IgD-negative memory B cell (primary cell): ENCODE measurements at regions not wholly inside any gene's neighbourhood (a gene's known extent, or its start where the extent isn't known, plus 50 kb on each side); places are given as distances from the start of the nearest gene placed in this dataset.
A peak's percentile ranks its signal among the peaks of the same experiment; 100 is the strongest.

Source experiments
- H3K27ac Mint-ChIP-seq, 3 donors: one replicate each; pipeline ENCODE4 v1.8.0; 2020 to 2022; ENCODE audit warnings: mild to moderate bottlenecking in 3 of 3, mixed read lengths in 3 of 3, moderate library complexity in 1 of 3
- H3K27me3 Mint-ChIP-seq: one replicate; pipeline ENCODE4 v1.8.0; 2021; ENCODE audit warnings: mixed read lengths
- H3K36me3 Mint-ChIP-seq: one replicate; pipeline ENCODE4 v1.8.0; 2020; ENCODE audit warnings: mild to moderate bottlenecking, mixed read lengths
- H3K4me1 Mint-ChIP-seq, 3 donors: one replicate each; pipeline ENCODE4 v1.8.0; 2020 to 2022; ENCODE audit warnings: mixed read lengths in 3 of 3, mild to moderate bottlenecking in 1 of 3
- H3K4me3 Mint-ChIP-seq, 4 donors: one replicate each; pipeline ENCODE4 v1.8.0; 2020 to 2022; ENCODE audit warnings: mild to moderate bottlenecking in 4 of 4, mixed read lengths in 4 of 4, moderate library complexity in 3 of 4
- H3K9me3 Mint-ChIP-seq, 3 donors: one replicate each; pipeline ENCODE4 v1.8.0; 2020 to 2021; ENCODE audit warnings: mixed read lengths in 3 of 3, mild to moderate bottlenecking in 1 of 3

DNA sequence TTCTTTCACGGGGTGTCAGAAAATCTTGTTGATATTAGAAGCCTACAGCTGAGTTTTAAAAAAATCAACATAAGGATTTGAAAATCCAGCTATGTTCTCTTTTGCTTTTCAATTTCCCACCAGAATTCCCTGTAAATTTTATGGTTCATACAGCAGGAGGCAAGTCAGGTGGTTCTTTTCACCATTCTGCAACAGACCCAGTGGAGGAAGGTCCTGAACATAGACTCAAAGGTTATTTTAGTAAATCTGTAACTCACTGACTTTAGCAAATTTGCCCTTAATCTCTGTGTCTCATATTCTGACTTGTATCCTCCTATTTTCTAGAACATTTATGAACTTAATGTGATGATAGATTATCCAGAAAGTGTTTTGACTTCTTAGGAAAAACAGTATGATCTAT lies 235.4 kb upstream of the E2F7 start:
- Mint-ChIP-seq H3K36me3 (no peaks in the 10 kb centered on the region), H3K4me3 (no peak overlapping the region), H3K4me1 (no peaks in the 10 kb centered on the region), H3K9me3 (peaks cover 0 to 4% (median 4%) of the 10 kb centered on the region in 3 donors), H3K27ac (no peak overlapping the region), H3K27me3 (no peaks in the 10 kb centered on the region)

DNA sequence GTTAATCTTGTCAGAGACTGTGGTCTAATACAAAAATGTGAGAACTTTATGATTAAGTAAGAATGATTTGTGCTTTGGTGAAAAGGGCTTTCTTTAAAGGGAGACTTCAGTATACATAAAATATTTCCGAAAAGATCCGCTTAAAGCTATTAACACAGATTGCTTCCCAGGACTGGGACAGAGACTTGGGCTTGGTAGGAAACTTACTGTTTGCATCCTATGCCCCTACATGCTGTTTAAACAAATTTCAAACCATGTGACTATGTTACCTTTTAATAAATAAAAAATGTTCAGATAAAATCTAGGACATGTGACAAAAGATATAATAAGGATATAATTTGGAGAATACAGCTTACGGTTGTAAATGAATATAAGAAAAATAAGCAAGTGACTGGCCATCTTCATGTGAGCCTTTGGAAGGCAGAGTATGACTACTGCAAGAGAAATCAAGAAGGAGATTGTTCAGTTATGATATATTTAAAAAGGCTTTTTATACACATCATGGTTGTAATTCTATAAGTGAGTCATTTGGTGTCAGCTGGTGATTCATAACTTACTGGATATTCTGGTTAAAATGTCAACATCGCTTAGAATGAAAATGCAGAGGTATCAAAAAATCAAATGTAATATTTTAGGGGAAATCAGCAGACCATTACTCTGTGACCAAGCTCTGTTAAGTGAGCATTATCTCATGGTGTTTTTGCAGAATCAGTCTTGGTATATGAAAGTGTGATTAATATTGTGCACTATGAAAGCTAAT lies 234.7 kb upstream of the E2F7 start:
- no peaks in the 10 kb centered on the region for H3K36me3 Mint-ChIP-seq
- no peaks in the 10 kb centered on the region for H3K4me1 Mint-ChIP-seq
- H3K27me3 Mint-ChIP-seq = no peaks in the 10 kb centered on the region
- no peak overlapping the region for H3K4me3 Mint-ChIP-seq
- H3K9me3 Mint-ChIP-seq = peaks cover 0 to 4% (median 4%) of the 10 kb centered on the region in 3 donors
- no peak overlapping the region for H3K27ac Mint-ChIP-seq

DNA sequence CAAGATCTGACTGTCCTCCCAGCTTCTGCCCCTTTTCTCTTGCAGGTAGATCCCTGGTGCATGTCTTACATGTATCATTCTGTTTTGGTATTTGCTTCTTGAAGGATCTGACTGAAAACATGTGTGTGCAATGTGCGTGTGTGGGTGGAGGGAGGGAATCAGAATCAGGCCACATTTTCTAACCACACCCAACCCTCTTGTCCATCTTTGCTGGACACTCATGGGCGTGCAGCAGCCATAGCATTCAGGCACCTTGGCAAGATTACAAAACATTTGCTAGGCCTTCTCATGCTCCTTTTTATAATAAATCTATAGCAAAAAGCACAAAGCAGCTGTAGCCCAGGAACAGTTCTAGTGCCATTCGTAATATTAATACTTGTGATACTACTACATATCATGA lies 233.6 kb upstream of the E2F7 start:
- H3K9me3 Mint-ChIP-seq = peaks cover 0 to 4% (median 4%) of the 10 kb centered on the region in 3 donors
- no peaks in the 10 kb centered on the region for H3K27me3 Mint-ChIP-seq
- no peak overlapping the region for H3K27ac Mint-ChIP-seq
- H3K4me3 Mint-ChIP-seq = no peak overlapping the region
- H3K36me3 Mint-ChIP-seq = no peaks in the 10 kb centered on the region
- H3K4me1 Mint-ChIP-seq = no peaks in the 10 kb centered on the region

DNA sequence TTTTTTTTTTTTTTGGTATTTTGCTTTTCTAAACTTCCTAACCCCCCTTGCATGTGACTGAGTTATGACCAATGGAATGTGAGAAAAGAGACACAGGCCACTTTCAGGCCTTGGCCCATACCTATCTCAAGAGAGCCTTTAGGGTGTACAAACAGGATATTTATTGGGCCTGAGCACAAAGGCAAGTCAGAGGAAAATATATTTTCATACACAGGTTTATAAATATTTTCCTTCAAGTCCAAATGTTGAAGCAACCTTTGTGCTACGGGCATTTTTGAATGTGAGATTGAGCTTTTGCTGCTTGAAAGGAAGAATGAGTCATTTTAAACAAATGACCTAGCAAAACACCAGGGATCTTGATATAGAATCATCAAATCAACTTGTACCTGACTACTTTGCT lies 228.6 kb upstream of the E2F7 start:
- Mint-ChIP-seq H3K36me3 (no peaks in the 10 kb centered on the region), H3K27me3 (no peaks in the 10 kb centered on the region), H3K27ac (no peak overlapping the region), H3K9me3 (peaks cover 1 to 7% (median 2%) of the 10 kb centered on the region in 3 donors), H3K4me3 (no peak overlapping the region), H3K4me1 (no peaks in the 10 kb centered on the region)

DNA sequence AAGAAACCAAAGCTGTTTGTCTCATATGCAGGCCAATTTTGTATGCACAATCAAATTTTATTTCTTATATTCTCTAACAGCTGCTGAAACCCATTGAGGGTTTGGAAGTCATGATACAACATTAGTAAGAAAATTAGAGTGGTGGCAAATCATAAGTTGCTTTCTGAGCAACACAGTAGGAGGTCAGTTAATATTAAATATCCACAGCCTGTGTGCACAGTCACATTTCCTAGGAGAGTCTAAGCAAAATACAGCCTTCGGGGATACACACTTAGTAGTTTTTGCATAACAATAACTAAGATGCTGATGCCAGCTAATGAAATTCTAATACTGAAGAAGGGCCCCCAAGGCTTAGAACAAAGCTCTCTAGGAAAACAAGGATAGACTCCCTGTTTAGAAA lies 209.6 kb upstream of the E2F7 start:
- Mint-ChIP-seq H3K27ac (no peak overlapping the region), H3K4me1 (no peaks in the 10 kb centered on the region), H3K27me3 (peaks cover 8% of the 10 kb centered on the region), H3K9me3 (peaks cover 0 to 1% (median 0%) of the 10 kb centered on the region in 3 donors), H3K4me3 (no peak overlapping the region), H3K36me3 (no peaks in the 10 kb centered on the region)

DNA sequence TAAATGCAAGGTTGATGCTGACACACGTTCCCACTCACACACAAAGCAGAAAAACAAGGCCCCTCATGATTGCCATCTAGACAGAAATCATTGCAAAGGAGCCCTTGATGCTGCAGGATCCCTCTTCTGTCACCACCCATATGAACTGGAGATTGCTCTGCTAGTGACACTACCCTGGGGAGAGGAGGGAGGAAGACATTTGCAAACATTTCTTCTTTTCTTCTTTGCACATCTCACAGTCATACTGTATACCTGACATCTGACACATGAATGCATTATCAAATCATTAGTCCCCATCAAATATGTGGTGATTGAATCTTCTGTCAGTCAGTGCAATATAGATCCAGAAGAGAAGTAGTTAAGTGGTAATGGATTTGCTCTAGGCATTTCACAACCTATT lies 208.5 kb upstream of the E2F7 start:
- H3K4me1 Mint-ChIP-seq = no peaks in the 10 kb centered on the region
- peaks cover 8% of the 10 kb centered on the region for H3K27me3 Mint-ChIP-seq
- H3K27ac Mint-ChIP-seq = no peak overlapping the region
- H3K36me3 Mint-ChIP-seq = no peaks in the 10 kb centered on the region
- H3K4me3 Mint-ChIP-seq = no peak overlapping the region
- peaks cover 0 to 1% (median 0%) of the 10 kb centered on the region in 3 donors for H3K9me3 Mint-ChIP-seq

DNA sequence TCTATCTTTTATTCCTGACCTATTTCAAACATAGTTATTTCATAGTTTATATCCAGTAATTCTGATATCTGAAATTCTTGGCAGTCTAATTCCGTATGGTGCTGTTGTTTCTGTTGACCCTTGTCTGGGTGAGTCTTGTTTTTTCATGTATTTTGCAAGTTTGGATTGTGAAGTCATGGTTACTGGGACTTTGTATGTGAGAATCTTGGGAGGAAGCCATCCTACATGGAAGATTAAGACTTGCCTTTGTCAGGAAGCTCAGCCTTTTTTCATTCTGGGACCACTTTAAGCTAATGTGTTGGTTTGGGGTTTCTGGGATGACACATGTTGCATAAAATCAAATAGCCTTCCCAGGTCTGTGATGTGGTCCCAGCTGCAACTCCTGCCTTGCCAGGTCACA lies 191.6 kb upstream of the E2F7 start:
- H3K4me1 Mint-ChIP-seq = peaks cover 0 to 1% (median 0%) of the 10 kb centered on the region in 3 donors
- H3K27me3 Mint-ChIP-seq = peaks cover 2% of the 10 kb centered on the region
- H3K36me3 Mint-ChIP-seq = no peaks in the 10 kb centered on the region
- H3K27ac Mint-ChIP-seq = no peak overlapping the region
- peaks cover 2 to 10% (median 2%) of the 10 kb centered on the region in 3 donors for H3K9me3 Mint-ChIP-seq
- H3K4me3 Mint-ChIP-seq = peak overlapping the region in 1 of 4 donors; percentile 31

DNA sequence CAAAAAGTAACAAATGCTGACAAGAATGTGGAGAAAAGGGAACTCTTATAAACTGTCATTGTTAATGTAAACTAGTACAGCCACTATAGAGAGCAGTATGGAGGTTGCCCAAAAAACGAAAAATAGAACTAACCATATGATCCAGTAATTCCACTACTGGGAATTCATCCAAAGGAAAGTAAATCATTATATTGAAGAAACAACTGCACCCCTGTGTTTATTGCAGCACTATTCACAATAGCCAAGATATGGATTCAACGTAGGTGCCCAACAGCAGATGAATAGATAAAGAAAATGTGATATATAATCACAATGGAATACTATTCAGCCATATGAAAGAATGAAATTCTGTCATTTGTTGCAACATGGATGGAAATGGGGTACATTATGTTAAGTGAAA lies 188.0 kb upstream of the E2F7 start:
- Mint-ChIP-seq H3K36me3 (no peaks in the 10 kb centered on the region), H3K9me3 (peaks cover 2% of the 10 kb centered on the region in 3 donors), H3K4me1 (peaks cover 0 to 1% (median 0%) of the 10 kb centered on the region in 3 donors), H3K4me3 (no peak overlapping the region), H3K27me3 (peaks cover 2% of the 10 kb centered on the region), H3K27ac (no peak overlapping the region)

DNA sequence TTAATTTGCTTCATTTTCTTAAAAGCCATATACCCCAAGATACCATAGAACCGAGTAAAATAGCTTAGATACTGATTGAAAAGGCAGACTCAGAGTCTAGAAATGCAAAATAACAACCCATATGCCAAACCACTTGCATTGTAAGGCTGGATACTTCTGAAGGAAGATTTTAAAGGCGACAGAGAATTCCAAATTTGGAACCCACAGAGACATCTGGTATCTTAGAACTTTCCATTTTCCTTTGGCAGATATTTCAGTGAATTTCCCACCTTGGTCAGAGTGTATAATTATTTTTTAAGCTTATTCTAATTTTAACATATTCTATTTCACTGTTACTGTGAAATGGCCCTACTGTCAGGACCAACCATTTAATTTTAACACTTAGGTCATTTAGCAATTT lies 186.4 kb upstream of the E2F7 start:
- H3K36me3 Mint-ChIP-seq = no peaks in the 10 kb centered on the region
- no peak overlapping the region for H3K4me3 Mint-ChIP-seq
- peaks cover 2% of the 10 kb centered on the region for H3K27me3 Mint-ChIP-seq
- H3K9me3 Mint-ChIP-seq = peaks cover 2% of the 10 kb centered on the region in 3 donors
- no peaks in the 10 kb centered on the region for H3K4me1 Mint-ChIP-seq
- no peak overlapping the region for H3K27ac Mint-ChIP-seq

DNA sequence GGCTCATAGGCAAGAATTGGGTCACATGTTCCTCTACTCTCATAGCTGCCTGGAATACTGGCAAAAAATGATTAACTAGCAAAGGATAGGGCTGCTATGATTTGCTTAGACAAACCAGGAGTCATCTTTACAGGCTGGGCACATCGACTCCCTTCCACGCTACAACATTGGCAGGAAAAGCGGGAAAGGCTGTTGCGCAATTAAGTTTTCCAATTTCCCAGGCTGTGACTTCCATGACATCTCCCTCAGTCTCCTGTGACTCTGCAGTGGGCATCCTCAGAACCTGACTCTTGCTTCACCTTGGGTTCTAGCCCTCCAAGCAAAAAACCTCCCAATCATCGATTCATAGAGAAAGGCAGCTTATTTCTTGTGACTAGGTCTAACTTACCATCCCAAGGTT lies 184.5 kb upstream of the E2F7 start:
- no peaks in the 10 kb centered on the region for H3K36me3 Mint-ChIP-seq
- peaks cover 2% of the 10 kb centered on the region in 3 donors for H3K9me3 Mint-ChIP-seq
- H3K27me3 Mint-ChIP-seq = peaks cover 2% of the 10 kb centered on the region
- H3K4me1 Mint-ChIP-seq = no peaks in the 10 kb centered on the region
- no peak overlapping the region for H3K4me3 Mint-ChIP-seq
- no peak overlapping the region for H3K27ac Mint-ChIP-seq

DNA sequence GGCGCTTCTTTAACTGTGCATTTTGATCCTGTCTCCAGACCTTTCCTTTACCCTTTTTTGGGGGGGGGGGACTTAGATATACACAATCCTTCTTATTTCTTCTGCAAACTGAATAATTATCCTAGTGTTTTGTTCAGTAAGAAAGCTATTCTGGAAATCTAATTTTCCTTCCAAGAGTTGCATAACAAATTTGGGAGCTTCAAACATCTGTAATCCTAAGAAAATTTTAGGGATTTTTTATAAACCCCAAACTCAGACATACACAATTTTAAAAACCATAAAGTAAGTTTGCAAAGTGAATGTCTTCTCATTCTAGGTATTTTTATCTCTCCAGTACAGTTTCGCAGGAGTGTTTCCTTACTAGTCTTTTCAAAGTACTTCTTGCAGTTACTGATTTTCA lies 182.7 kb upstream of the E2F7 start:
- peaks cover 2 to 3% (median 2%) of the 10 kb centered on the region in 3 donors for H3K9me3 Mint-ChIP-seq

DNA sequence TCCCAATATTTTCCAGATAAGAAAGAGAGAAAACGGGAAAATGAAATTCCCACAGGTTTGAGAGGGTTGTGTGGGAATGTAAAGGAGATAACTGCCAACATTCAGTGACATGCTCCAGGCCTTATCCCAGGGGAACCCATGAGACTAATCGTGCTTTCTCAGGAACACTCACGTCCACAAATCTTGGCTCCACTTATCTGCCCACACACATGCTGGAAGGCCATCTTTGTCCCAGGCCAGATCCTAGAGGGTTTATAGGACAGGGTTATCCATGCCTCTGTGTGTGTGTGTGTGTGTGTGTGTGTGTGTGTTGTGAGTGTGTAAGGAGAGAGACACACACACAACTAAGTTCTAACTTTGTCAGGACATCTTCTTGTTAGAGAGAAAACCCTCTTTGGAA lies 182.2 kb upstream of the E2F7 start:
- Mint-ChIP-seq H3K4me3 (no peak overlapping the region), H3K36me3 (no peaks in the 10 kb centered on the region), H3K27me3 (peaks cover 2% of the 10 kb centered on the region), H3K4me1 (no peaks in the 10 kb centered on the region), H3K27ac (no peak overlapping the region), H3K9me3 (peaks cover 2 to 3% (median 2%) of the 10 kb centered on the region in 3 donors)

More for the DNA sequence above, 182.7 kb upstream of the E2F7 start:
- no peak overlapping the region for H3K4me3 Mint-ChIP-seq
- no peak overlapping the region for H3K27ac Mint-ChIP-seq
- peaks cover 2% of the 10 kb centered on the region for H3K27me3 Mint-ChIP-seq
- H3K36me3 Mint-ChIP-seq = no peaks in the 10 kb centered on the region
- H3K4me1 Mint-ChIP-seq = no peaks in the 10 kb centered on the region

DNA sequence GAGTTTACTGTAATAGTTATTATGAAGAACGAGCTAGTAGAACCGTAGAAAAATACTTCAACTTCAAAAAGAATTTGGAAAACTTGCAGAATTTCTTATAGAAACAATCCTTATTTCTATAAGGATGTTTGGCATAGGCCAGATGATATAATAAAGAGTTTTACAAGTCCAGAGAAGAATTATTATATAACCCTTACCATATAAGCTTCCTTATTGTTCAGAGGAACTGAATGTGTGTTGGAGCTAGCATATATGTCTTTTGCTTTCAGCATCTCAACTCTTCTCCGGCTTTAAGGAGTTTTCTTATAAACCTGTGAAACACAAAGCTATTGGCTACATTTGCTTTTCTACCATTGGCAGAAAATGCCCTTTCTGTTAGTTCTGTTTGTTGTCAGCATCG lies 178.0 kb upstream of the E2F7 start:
- H3K4me3 Mint-ChIP-seq = no peak overlapping the region
- H3K27me3 Mint-ChIP-seq = peaks cover under 1% of the 10 kb centered on the region
- no peaks in the 10 kb centered on the region for H3K4me1 Mint-ChIP-seq
- H3K27ac Mint-ChIP-seq = no peak overlapping the region
- no peaks in the 10 kb centered on the region for H3K36me3 Mint-ChIP-seq
- peaks cover 0 to 3% (median 2%) of the 10 kb centered on the region in 3 donors for H3K9me3 Mint-ChIP-seq

DNA sequence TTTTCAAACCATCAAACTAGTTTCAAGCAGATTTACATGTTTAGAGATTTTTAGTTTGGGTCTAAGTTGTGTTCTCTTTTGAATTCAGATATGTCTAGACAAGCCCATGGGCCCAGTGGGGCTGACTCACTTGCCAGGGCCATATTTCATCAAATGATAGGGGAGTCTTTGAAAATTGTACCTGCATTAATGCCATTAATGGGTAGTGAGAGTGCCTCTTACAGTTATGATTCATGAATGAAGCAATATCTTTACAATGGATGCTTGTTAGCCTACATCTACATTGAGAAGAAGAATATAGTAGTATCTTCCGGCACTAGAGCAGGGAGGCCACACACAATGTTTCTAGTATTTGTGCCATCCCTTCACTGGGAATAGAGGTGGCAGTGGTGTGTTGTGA lies 174.2 kb upstream of the E2F7 start:
- Mint-ChIP-seq H3K27me3 (peaks cover 4% of the 10 kb centered on the region), H3K36me3 (no peaks in the 10 kb centered on the region), H3K9me3 (peaks cover 0 to 2% (median under 1%) of the 10 kb centered on the region in 3 donors), H3K27ac (no peak overlapping the region), H3K4me3 (no peak overlapping the region), H3K4me1 (no peaks in the 10 kb centered on the region)

DNA sequence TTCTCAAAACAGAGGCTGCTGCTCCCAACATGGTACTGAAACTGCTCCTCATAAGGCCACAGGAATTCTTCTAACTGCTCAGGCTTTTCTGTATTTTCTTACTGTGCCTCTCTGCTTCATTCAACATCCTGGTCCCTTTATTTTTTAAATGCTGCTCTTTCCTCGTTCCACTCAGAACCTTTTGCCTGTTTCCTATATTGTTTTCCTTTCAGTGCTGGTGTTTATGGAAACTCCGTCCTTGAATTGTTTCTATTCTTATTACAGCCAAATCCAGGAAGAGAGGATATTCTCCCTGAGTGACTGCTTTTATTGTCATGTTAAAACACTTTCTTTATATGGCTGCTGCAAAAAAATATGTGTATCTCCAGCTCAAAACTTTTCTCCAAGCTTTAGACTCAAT lies 173.0 kb upstream of the E2F7 start:
- H3K27me3 Mint-ChIP-seq = peaks cover 4% of the 10 kb centered on the region
- no peak overlapping the region for H3K27ac Mint-ChIP-seq
- peaks cover 0 to 2% (median 0%) of the 10 kb centered on the region in 3 donors for H3K9me3 Mint-ChIP-seq
- H3K36me3 Mint-ChIP-seq = no peaks in the 10 kb centered on the region
- peaks cover 0 to under 1% (median 0%) of the 10 kb centered on the region in 3 donors for H3K4me1 Mint-ChIP-seq
- no peak overlapping the region for H3K4me3 Mint-ChIP-seq

DNA sequence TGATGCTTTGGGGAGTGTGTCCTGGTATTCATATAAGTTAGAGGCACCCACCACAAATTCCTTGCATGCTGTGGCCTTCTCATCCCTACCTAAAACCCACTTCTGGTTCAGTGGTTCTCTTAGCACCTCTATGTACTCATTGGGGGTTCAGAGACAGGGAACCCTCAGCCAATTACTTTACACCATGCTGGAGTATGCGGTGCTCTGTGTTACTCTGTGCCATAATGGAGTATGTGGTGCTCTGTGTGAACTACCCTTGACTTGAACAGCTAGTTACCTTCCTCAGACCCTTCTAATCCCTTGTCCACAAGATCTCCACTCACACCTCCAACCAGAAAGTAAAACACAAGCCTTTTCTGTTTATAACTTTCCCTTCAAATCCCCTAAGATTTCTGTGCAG lies 172.5 kb upstream of the E2F7 start:
- Mint-ChIP-seq H3K4me1 (peaks cover 0 to 2% (median 0%) of the 10 kb centered on the region in 3 donors), H3K27ac (no peak overlapping the region), H3K9me3 (peaks cover 0 to 2% (median 0%) of the 10 kb centered on the region in 3 donors), H3K4me3 (no peak overlapping the region), H3K36me3 (no peaks in the 10 kb centered on the region), H3K27me3 (peaks cover 4% of the 10 kb centered on the region)
